GM21717 (cell line): ENCODE measurements at regions not wholly inside any gene's neighbourhood (a gene's known extent, or its start where the extent isn't known, plus 50 kb on each side); places are given as distances from the start of the nearest gene placed in this dataset.

Experiments used
- ATAC-seq: cut with Tn5 transposase; IDR thresholded peaks from one replicate; pipeline ENCODE4 v1.9.1; 2021; ENCODE audit warnings: mild to moderate bottlenecking, moderate library complexity; ENCODE audit not compliant: unreplicated experiment

- ATAC-seq: no peak
Observed at GRCh38 chr7:25994433-25994994, 157.5 kb upstream of the NFE2L3 start.

GRCh38 chr7:25995216-25995615 lies 156.8 kb upstream of the NFE2L3 start:
- ATAC-seq: no peak

DNA sequence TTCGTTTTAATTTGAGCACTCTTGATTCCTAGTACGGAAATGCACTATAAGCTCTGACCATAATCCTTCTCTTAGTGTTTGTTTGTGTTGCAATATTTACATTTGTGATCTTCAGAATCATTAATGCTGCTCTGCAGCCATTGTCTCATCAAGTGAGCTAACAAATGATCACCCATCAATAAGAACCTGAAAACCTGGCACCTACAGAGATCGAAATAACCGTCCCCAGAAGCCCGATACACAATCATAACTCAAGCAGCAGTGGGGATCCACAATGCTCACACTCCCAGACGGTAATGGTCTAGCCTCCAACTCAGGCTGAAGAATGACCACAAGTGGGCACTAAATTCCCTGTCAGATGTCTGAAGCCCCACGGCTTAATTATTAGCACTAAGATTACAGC lies 156.0 kb upstream of the NFE2L3 start:
- ATAC-seq: no peak

DNA sequence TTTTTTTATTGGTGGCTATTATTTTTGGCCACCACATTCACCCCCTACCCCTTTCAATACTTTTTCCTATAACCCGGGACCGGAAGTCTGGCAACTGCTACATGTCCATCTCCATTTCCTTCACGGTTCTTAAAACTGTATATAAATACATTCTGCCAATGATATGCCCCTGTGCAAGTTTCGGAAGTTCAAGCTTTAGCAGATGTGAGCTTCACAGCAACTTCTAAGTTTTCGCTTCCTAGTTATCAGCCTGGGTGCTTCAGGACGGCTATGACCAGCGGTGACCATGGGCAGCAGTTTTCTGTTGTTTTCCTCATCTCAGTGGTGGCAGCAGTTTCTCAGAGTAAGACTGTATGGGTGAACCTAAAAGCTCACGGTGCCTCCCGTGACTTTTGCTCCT lies 153.5 kb upstream of the NFE2L3 start:
- ATAC-seq: no peak

DNA sequence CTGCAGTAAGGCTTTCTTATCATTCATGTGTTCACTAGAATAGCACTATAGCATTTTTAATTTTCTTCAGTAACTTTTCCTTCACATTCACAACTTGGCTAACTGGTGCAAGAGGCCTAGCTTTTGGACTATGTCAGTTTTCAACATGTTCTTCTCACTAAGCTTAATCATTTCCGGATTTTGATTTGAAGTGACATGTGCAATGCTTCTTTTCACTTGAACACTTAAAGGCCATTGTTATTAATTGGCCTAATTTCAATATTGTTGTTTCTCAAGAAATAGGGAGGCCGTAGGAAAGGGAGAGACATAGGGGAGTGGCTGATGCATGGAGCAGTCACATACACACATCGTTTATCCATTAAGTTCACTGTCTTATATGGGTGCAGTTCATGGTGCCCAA lies 151.2 kb upstream of the NFE2L3 start:
- ATAC-seq: no peak

DNA sequence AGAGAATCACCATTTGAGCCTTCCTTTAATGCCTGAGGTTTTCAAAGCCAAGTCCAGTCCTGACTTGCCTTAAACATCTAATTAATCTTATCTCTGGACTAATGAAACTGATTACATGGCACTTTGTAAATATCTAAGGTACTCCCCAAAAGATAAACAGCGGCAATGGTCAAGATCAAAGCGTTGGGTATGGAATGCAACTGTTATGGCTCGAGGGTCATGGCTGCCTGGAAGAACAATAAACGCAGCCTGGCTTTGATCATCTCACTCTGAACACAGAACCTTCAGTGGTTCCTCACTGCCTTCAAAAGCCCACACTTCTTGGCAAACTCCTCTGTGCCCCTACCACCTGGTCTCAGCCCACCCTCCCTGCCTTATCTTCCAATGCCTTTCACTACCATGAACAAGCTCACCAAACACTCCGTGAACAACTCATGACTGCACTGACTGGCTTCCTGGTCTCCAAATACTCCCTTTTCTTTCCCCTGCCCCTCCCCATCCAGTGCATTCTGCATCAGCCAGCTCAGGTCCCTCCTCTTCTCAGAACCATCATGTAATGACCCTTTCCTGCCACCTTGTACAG lies 150.2 kb upstream of the NFE2L3 start:
- no peak for ATAC-seq

DNA sequence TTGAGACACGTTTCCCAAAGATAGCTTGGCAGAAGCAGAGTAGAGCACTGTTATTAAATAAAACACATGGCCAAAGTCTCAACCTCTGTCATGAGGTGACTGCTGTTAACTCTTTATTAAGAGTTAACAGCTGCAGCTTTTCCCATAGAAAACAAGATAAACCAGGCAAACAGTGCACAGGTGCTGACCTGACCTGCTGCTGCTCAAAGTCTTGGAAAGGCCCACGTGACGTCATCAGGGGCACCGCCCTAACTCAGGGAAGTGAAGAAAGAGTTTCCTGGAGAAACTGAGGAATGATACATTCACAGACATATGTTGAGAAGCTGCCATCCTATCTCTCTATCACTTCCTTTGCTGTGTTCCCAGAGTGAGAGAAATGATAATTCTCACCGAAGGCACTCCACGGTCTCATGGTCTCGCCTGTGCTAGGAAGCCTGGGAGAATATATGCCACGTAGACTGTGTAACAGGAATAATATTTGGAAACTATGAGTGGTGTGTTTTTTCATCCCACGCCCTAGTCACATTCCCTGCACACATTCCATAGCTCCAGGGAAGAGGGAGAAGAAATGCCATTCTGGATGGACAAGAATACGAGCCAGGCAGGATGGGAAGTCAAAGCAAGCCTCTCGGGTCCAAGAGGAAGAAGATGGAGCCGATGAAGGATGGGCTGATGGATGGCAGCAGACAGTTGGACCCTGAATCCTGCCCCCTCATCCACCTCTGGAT lies 146.2 kb upstream of the NFE2L3 start:
- ATAC-seq: no peak

DNA sequence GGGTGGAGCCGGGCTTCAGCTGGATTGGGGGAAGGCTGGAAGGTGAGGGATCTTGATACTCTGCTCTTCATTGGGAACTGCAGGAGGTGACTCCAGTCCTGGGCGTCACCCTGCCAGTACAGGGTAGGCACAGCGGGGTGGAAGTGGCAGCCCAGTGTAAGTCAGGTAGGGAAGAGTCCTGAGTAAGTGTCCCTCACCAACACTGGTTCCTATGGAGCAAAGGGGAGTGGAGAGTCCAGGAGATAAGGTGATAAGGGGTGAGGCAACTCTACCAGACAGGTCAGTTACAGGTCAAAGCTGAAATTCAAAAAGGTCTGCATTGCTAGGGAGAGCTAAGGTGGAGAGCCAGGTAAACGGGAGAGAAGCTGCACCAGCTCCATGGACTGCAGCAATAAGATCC lies 145.6 kb upstream of the NFE2L3 start:
- ATAC-seq: no peak

- ATAC-seq: no peak
Observed at GRCh38 chr7:26007510-26007909, 144.5 kb upstream of the NFE2L3 start.

- no peak for ATAC-seq
Observed at GRCh38 chr7:26008428-26008827, 143.6 kb upstream of the NFE2L3 start.

DNA sequence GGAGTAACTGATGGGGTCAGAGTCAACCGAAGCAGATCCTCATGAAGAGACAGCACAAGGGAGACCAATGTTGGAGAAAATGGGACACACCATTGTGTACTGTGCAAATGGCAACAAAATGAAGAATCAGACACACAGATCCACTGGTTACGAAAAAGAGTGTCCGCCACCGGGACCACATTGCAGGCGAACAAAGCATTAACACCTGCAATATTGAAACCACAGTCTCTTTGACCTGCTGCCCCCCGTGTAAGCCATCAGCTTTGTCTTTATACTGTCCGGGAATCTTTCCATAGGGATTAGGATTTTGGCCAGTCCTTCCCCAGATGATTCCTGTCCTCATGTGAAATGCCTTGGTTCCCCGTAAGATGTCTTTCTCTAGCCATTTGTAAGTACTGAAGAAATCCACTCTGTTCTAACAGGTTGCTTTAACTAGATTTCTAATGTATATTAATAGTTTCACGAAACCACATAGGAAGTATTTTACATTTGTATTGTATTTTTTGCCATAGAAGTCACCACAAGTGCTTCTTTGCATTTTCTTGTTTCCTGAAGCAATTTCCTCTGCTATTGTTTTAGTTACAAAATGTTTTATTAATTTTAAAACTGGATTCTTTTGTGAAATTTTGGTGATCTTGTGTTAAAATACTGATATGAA lies 140.8 kb upstream of the NFE2L3 start:
- ATAC-seq: peak; percentile 58

GRCh38 chr7:26013551-26014083 lies 138.4 kb upstream of the NFE2L3 start:
- peak; percentile 51 for ATAC-seq

GRCh38 chr7:26022982-26023381 lies 129.0 kb upstream of the NFE2L3 start:
- ATAC-seq: no peak

DNA sequence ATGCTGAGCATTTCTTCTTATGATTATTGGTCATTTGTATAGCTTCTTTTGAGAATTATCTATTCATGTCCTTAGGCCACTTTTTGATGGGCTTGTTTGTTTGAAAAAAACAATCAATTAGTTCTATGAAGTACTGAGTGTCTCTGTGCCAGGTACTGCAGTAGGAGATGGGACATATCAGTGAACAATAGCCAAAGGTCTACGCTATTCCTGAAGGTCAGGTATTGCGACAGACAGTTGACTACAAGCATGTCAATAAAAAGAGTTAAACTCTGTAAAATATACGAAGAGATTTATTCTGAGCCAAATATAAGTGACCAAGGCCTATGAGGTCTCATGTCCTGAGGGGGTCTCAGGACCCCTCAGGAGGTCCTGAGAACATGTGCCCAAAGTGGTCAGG lies 122.1 kb upstream of the NFE2L3 start:
- no peak for ATAC-seq

DNA sequence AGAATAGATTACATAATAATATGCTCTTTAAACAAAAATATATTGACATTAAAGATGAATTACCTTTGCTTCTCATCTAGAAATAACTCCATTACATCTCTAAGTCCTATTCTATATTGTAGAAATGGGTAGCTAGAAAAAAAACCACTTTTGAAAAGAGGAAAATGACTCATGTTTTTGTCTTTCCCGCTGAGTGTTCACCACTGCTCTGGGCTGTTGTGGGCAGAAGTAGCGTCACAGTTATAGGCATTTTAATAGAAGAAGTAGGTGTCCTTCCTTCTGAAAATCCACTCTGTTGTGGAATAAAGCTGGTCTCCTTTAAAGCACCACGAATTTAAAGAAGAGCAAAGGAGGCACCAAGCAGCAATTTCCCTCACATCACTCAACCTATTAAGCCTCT lies 117.6 kb upstream of the NFE2L3 start:
- no peak for ATAC-seq

DNA sequence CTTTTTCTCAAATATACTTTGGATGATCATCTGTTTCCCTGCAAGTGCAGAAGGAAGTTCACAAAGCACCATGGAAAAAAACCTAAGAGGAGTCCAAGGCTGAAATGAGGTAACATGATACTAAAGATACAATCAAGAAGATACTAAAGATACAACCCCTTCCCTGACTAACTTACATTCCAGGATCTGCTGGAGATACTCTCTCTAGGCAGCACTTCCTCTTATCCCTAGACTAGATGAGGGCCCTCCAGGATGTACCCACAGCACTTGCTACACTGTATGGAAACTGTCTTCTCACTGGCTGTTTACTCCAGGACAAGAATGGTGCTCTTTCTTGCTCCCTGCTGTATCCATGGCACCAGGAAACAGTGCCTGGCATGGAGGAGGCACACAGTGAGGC lies 116.4 kb upstream of the NFE2L3 start:
- ATAC-seq: no peak

DNA sequence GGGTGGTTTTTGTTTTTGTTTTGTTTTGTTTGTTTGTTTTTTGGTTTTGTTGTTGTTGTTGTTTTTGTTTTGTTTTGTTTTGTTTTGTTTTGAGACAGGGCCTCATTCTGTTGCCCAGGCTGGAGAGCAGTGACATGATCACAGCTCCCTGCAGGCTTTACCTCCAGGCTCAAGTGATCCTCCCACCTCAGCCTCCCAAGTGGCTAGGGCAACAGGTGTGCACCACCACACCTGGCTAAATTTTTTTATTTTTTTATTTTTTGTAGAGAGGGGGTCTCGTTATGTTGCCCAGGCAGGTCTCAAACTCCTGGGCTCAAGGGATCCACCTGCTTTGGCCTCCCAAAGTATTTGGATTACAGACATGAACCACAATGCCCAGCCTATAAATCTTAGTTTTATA lies 115.9 kb upstream of the NFE2L3 start:
- no peak for ATAC-seq

- no peak for ATAC-seq
Observed at GRCh38 chr7:26038201-26038990, 113.6 kb upstream of the NFE2L3 start.

DNA sequence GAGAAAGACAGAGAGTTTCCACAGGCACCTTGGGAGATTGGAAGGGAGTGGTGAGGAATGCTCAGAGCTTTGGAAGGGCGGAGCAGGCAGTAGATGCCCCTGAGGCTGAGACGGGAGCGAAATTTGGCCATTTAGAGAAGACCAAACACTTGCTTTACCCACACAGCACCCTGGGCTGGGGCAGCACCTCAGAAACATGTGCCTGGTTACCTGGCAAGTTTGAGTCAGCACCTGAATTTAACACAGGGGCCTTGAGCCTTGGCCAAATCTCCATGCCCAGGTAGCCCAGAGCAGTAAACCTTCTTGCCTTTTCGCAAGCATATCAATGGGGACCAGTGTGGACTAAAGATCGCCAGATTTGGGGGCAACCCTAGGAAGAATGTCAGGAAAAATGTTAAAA lies 111.9 kb upstream of the NFE2L3 start:
- ATAC-seq: no peak

GRCh38 chr7:26042237-26042636 lies 109.8 kb upstream of the NFE2L3 start:
- ATAC-seq: no peak

DNA sequence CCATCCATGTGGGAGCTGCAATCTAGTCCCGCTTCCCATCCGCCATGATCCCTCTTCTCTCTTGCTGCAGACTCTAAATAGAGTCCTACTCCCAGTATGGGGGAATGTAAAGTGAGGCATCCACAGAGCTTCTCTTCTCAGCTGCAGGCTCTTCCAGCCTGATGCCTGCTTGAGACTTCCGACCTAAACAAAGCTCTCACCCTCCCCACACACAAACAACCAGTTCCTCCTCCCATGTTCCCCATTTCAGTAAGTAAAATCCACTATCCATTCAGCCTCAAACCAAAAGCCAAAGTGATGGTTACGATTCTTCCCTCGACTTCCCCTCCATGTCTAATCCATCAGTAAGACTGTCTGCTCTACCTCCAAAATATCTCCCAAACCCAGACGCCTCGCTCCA lies 108.2 kb upstream of the NFE2L3 start:
- ATAC-seq: no peak
